Glutamatergic neuron (in vitro differentiated cells): ENCODE measurements at regions not wholly inside any gene's neighbourhood (a gene's known extent, or its start where the extent isn't known, plus 50 kb on each side); places are given as distances from the start of the nearest gene placed in this dataset.

Experiments used
- DNase-seq: peaks from one replicate; pipeline ENCODE4 v3.0.0; 2022
- H3K27ac Mint-ChIP-seq: one replicate; pipeline ENCODE4 v1.8.0; 2020; ENCODE audit warnings: mild to moderate bottlenecking, mixed read lengths, inconsistent platforms; ENCODE audit not compliant: unreplicated experiment
- H3K27me3 Mint-ChIP-seq: one replicate; pipeline ENCODE4 v1.8.0; 2020; ENCODE audit warnings: mild to moderate bottlenecking, moderate library complexity, mixed read lengths, inconsistent platforms; ENCODE audit not compliant: unreplicated experiment
- H3K36me3 Mint-ChIP-seq: one replicate; pipeline ENCODE4 v1.8.0; 2020; ENCODE audit warnings: mild to moderate bottlenecking, mixed read lengths, inconsistent platforms; ENCODE audit not compliant: unreplicated experiment
- H3K4me1 Mint-ChIP-seq: one replicate; pipeline ENCODE4 v1.8.0; 2020; ENCODE audit warnings: mild to moderate bottlenecking, low read depth, mixed read lengths, inconsistent platforms; ENCODE audit not compliant: unreplicated experiment
- H3K4me3 Mint-ChIP-seq: one replicate; pipeline ENCODE4 v1.8.0; 2020; ENCODE audit warnings: mild to moderate bottlenecking, mixed read lengths, inconsistent platforms; ENCODE audit not compliant: unreplicated experiment
- H3K9me3 Mint-ChIP-seq: one replicate; pipeline ENCODE4 v1.8.0; 2020; ENCODE audit warnings: mild to moderate bottlenecking, moderate library complexity, mixed read lengths, inconsistent platforms; ENCODE audit not compliant: unreplicated experiment
- CTCF ChIP-seq: fragments of 200-600 bp; sonication (generic); IDR thresholded peaks from one replicate; pipeline ENCODE4 v1.5.0; 2021; ENCODE audit not compliant: partially characterized antibody, unreplicated experiment

GRCh38 chr13:112325142-112325808 is 50.9 kb upstream of the SPACA7 start:
- Mint-ChIP-seq H3K36me3 (peaks cover 4% of the 10 kb centered on the region), H3K4me1 (no peaks in the 10 kb centered on the region), H3K27me3 (peaks cover 15% of the 10 kb centered on the region), H3K27ac (no peak overlapping the region), H3K9me3 (no peaks in the 10 kb centered on the region), H3K4me3 (no peak overlapping the region)
- DNase-seq = no peak
- no peak for TF ChIP-seq CTCF

- H3K27me3 Mint-ChIP-seq = peaks cover 13% of the 10 kb centered on the region
- DNase-seq = no peak
- H3K27ac Mint-ChIP-seq = no peak overlapping the region
- peaks cover 4% of the 10 kb centered on the region for H3K36me3 Mint-ChIP-seq
- no peak overlapping the region for H3K4me3 Mint-ChIP-seq
- H3K4me1 Mint-ChIP-seq = no peaks in the 10 kb centered on the region
- no peaks in the 10 kb centered on the region for H3K9me3 Mint-ChIP-seq
- no peak for TF ChIP-seq CTCF
Observed at GRCh38 chr13:112325920-112326645, 50.1 kb upstream of the SPACA7 start.
